BLaER1 (cell line): ENCODE measurements at regions not wholly inside any gene's neighbourhood (a gene's known extent, or its start where the extent isn't known, plus 50 kb on each side); places are given as distances from the start of the nearest gene placed in this dataset.

ENCODE experiments used
- H3K27ac ChIP-seq: shearing (Covaris generic); formaldehyde crosslinking; 2 replicates; pipeline ENCODE4 v1.8.1; 2022
- H3K27me3 ChIP-seq: shearing (Covaris generic); formaldehyde crosslinking; 2 replicates; pipeline ENCODE4 v1.8.1; 2022
- H3K36me3 ChIP-seq: shearing (Covaris generic); formaldehyde crosslinking; 2 replicates; pipeline ENCODE4 v1.8.1; 2022
- H3K4me1 ChIP-seq: shearing (Covaris generic); formaldehyde crosslinking; 2 replicates; pipeline ENCODE4 v1.8.1; 2022
- H3K4me2 ChIP-seq: shearing (Covaris generic); formaldehyde crosslinking; 2 replicates; pipeline ENCODE4 v1.8.1; 2022
- H3K4me3 ChIP-seq: shearing (Covaris generic); formaldehyde crosslinking; 2 replicates; pipeline ENCODE4 v1.8.1; 2022
- H3K9ac ChIP-seq: shearing (Covaris generic); formaldehyde crosslinking; 2 replicates; pipeline ENCODE4 v1.8.1; 2022
- H3K9me3 ChIP-seq: shearing (Covaris generic); formaldehyde crosslinking; 2 replicates; pipeline ENCODE4 v1.8.1; 2022
- H4K20me1 ChIP-seq: shearing (Covaris generic); formaldehyde crosslinking; 2 replicates; pipeline ENCODE4 v1.8.1; 2022
- Cebpa-rat ChIP-seq: shearing (Covaris generic); IDR thresholded peaks from 2 replicates; pipeline ENCODE4 v1.8.1; 2022

- H3K4me2 ChIP-seq: no peak overlapping the region
- H3K36me3 ChIP-seq: no peaks in the 10 kb centered on the region
- H4K20me1 ChIP-seq: no peaks in the 10 kb centered on the region
- H3K9me3 ChIP-seq: no peaks in the 10 kb centered on the region
- no peak overlapping the region for H3K27ac ChIP-seq
- H3K9ac ChIP-seq: no peak overlapping the region
- TF ChIP-seq Cebpa-rat: no peak
- no peak overlapping the region for H3K4me3 ChIP-seq
- no peaks in the 10 kb centered on the region for H3K4me1 ChIP-seq
- no peaks in the 10 kb centered on the region for H3K27me3 ChIP-seq
These were observed 88.2 kb downstream of the GAS1 start for GRCh38 chr9:86859056-86859455.

- TF ChIP-seq Cebpa-rat: no peak
- no peak overlapping the region for H3K27ac ChIP-seq
These were observed 89.3 kb downstream of the GAS1 start for GRCh38 chr9:86858009-86858408.

GRCh38 chr9:86856259-86856658, 91.0 kb downstream of the GAS1 start:
- no peak for TF ChIP-seq Cebpa-rat
- no peaks in the 10 kb centered on the region for H3K4me1 ChIP-seq

More at GRCh38 chr9:86858009-86858408, 89.3 kb downstream of the GAS1 start:
- no peaks in the 10 kb centered on the region for H3K36me3 ChIP-seq
- no peaks in the 10 kb centered on the region for H3K9me3 ChIP-seq
- no peaks in the 10 kb centered on the region for H4K20me1 ChIP-seq
- H3K4me2 ChIP-seq: no peak overlapping the region
- H3K9ac ChIP-seq: no peak overlapping the region
- H3K4me1 ChIP-seq: no peaks in the 10 kb centered on the region
- H3K27me3 ChIP-seq: no peaks in the 10 kb centered on the region
- no peak overlapping the region for H3K4me3 ChIP-seq

GRCh38 chr9:86854898-86855523, 92.3 kb downstream of the GAS1 start:
- H4K20me1 ChIP-seq: no peaks in the 10 kb centered on the region
- no peak for TF ChIP-seq Cebpa-rat
- no peaks in the 10 kb centered on the region for H3K36me3 ChIP-seq
- no peaks in the 10 kb centered on the region for H3K27me3 ChIP-seq
- H3K4me3 ChIP-seq: no peak overlapping the region
- H3K27ac ChIP-seq: no peak overlapping the region
- no peaks in the 10 kb centered on the region for H3K9me3 ChIP-seq
- no peak overlapping the region for H3K4me2 ChIP-seq
- H3K9ac ChIP-seq: no peak overlapping the region
- H3K4me1 ChIP-seq: no peaks in the 10 kb centered on the region

More at GRCh38 chr9:86856259-86856658, 91.0 kb downstream of the GAS1 start:
- Histone ChIP-seq H3K9me3 (no peaks in the 10 kb centered on the region), H4K20me1 (no peaks in the 10 kb centered on the region), H3K27ac (no peak overlapping the region), H3K4me2 (no peak overlapping the region), H3K9ac (no peak overlapping the region), H3K4me3 (no peak overlapping the region), H3K27me3 (no peaks in the 10 kb centered on the region), H3K36me3 (no peaks in the 10 kb centered on the region)

GRCh38 chr9:86846656-86847055, 100.7 kb downstream of the GAS1 start:
- H3K4me1 ChIP-seq: no peaks in the 10 kb centered on the region
- no peak overlapping the region for H3K27ac ChIP-seq

GRCh38 chr9:86843206-86843605, 104.1 kb downstream of the GAS1 start:
- Histone ChIP-seq H3K4me2 (no peak overlapping the region), H3K4me3 (no peak overlapping the region), H3K9ac (no peak overlapping the region), H3K27me3 (no peaks in the 10 kb centered on the region), H4K20me1 (no peaks in the 10 kb centered on the region), H3K4me1 (no peaks in the 10 kb centered on the region), H3K27ac (no peak overlapping the region), H3K9me3 (no peaks in the 10 kb centered on the region), H3K36me3 (no peaks in the 10 kb centered on the region)
- no peak for TF ChIP-seq Cebpa-rat

More at GRCh38 chr9:86846656-86847055, 100.7 kb downstream of the GAS1 start:
- Histone ChIP-seq H3K9ac (no peak overlapping the region), H4K20me1 (no peaks in the 10 kb centered on the region), H3K27me3 (no peaks in the 10 kb centered on the region), H3K9me3 (no peaks in the 10 kb centered on the region), H3K4me2 (no peak overlapping the region), H3K4me3 (no peak overlapping the region), H3K36me3 (no peaks in the 10 kb centered on the region)
- TF ChIP-seq Cebpa-rat: no peak

- no peaks in the 10 kb centered on the region for H3K9me3 ChIP-seq
- no peak overlapping the region for H3K9ac ChIP-seq
- H3K4me2 ChIP-seq: no peak overlapping the region
- H3K4me1 ChIP-seq: no peaks in the 10 kb centered on the region
- H4K20me1 ChIP-seq: no peaks in the 10 kb centered on the region
- H3K36me3 ChIP-seq: no peaks in the 10 kb centered on the region
- H3K27ac ChIP-seq: no peak overlapping the region
- TF ChIP-seq Cebpa-rat: no peak
- no peaks in the 10 kb centered on the region for H3K27me3 ChIP-seq
- no peak overlapping the region for H3K4me3 ChIP-seq
These were observed 104.7 kb downstream of the GAS1 start for GRCh38 chr9:86842573-86842972.

GRCh38 chr9:86839522-86839921, 107.8 kb downstream of the GAS1 start:
- H3K4me1 ChIP-seq: peaks cover 11% of the 10 kb centered on the region
- TF ChIP-seq Cebpa-rat: no peak
- no peaks in the 10 kb centered on the region for H3K36me3 ChIP-seq
- no peak overlapping the region for H3K4me2 ChIP-seq
- H4K20me1 ChIP-seq: no peaks in the 10 kb centered on the region
- H3K9ac ChIP-seq: no peak overlapping the region
- H3K27ac ChIP-seq: no peak overlapping the region
- no peaks in the 10 kb centered on the region for H3K9me3 ChIP-seq
- H3K4me3 ChIP-seq: no peak overlapping the region
- no peaks in the 10 kb centered on the region for H3K27me3 ChIP-seq

GRCh38 chr9:86838519-86839497, 108.5 kb downstream of the GAS1 start:
- Histone ChIP-seq H3K36me3 (no peaks in the 10 kb centered on the region), H3K4me2 (no peak overlapping the region), H3K27me3 (no peaks in the 10 kb centered on the region), H3K9ac (no peak overlapping the region), H3K9me3 (no peaks in the 10 kb centered on the region), H3K4me1 (peaks cover 11% of the 10 kb centered on the region), H3K4me3 (no peak overlapping the region), H4K20me1 (no peaks in the 10 kb centered on the region), H3K27ac (no peak overlapping the region)
- no peak for TF ChIP-seq Cebpa-rat

GRCh38 chr9:86837345-86837744, 110.0 kb downstream of the GAS1 start:
- Histone ChIP-seq H3K9me3 (no peaks in the 10 kb centered on the region), H3K27ac (no peak overlapping the region), H3K9ac (no peak overlapping the region; the same call in 1 of the 2 replicates), H3K4me1 (peaks cover 11% of the 10 kb centered on the region), H4K20me1 (no peaks in the 10 kb centered on the region), H3K4me2 (no peak overlapping the region), H3K4me3 (no peak overlapping the region), H3K36me3 (no peaks in the 10 kb centered on the region), H3K27me3 (no peaks in the 10 kb centered on the region)
- TF ChIP-seq Cebpa-rat: no peak
